ENCODE measurements at regions not wholly inside any gene's neighbourhood (a gene's known extent, or its start where the extent isn't known, plus 50 kb on each side); places are given as distances from the start of the nearest gene placed in this dataset.

DNA sequence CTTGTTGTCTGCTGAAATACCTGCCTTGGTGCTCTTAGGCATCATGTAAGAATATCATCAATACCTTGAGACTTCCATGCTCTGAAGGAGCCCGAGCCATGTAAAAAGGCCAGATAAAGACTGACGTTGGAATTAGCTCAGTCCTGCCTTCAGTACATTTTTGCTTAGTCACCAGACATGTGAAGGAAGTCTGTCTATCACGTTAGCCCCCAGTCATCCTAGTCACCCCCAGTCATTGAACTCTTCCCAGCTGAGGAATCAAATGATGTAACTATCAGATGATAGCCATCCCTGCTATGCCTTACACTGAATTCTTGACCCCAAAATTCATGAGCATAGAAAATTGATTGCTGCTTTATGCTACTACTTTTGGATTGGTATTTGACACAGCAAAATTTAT lies 351.2 kb upstream of the SGO1 start:
- no peak for TF ChIP-seq CTCF (IDR thresholded peaks at IDR 0.05)
- no peak for TF ChIP-seq POLR2AphosphoS5 (IDR thresholded peaks at IDR 0.05)
